NCI-H2227 (cell line): ENCODE measurements at regions not wholly inside any gene's neighbourhood (a gene's known extent, or its start where the extent isn't known, plus 50 kb on each side); places are given as distances from the start of the nearest gene placed in this dataset.

Source experiments
- DNase-seq: peaks from one replicate; lab custom pipeline; 2025; ENCODE audit not compliant: unreplicated experiment; lab: John Stamatoyannopoulos, UW

GRCh38 chr10:118835682-118836326 is 81.0 kb upstream of the CACUL1 start:
- DNase-seq = no peak

GRCh38 chr10:118838364-118838763 is 83.6 kb upstream of the CACUL1 start:
- DNase-seq = no peak

GRCh38 chr10:118839348-118839747 is 84.6 kb upstream of the CACUL1 start:
- no peak for DNase-seq

- DNase-seq = no peak
Observed at GRCh38 chr10:118840071-118840775, 85.5 kb upstream of the CACUL1 start.

GRCh38 chr10:118840776-118841468 is 86.2 kb upstream of the CACUL1 start:
- no peak for DNase-seq

- DNase-seq = no peak
Observed at GRCh38 chr10:118841881-118842605, 87.3 kb upstream of the CACUL1 start.

GRCh38 chr10:118842843-118843624 is 88.3 kb upstream of the CACUL1 start:
- no peak for DNase-seq

GRCh38 chr10:118843647-118844265 is 89.0 kb upstream of the CACUL1 start:
- DNase-seq = no peak

GRCh38 chr10:118844731-118845521 is 90.2 kb upstream of the CACUL1 start:
- no peak for DNase-seq

- no peak for DNase-seq
Observed at GRCh38 chr10:118845776-118846175, 91.0 kb upstream of the CACUL1 start.

- DNase-seq = peak; percentile 52
Observed at GRCh38 chr10:118850418-118851061, 95.8 kb upstream of the CACUL1 start.

- no peak for DNase-seq
Observed at GRCh38 chr10:118851062-118852035, 96.6 kb upstream of the CACUL1 start.

- no peak for DNase-seq
Observed at GRCh38 chr10:118853916-118854315, 99.1 kb upstream of the CACUL1 start.

- no peak for DNase-seq
Observed at GRCh38 chr10:118856106-118856505, 101.3 kb upstream of the CACUL1 start.

GRCh38 chr10:118865998-118866693 is 111.4 kb upstream of the CACUL1 start:
- DNase-seq = no peak

GRCh38 chr10:118867768-118868167 is 113.0 kb upstream of the CACUL1 start:
- DNase-seq = no peak

GRCh38 chr10:118868589-118868988 is 113.8 kb upstream of the CACUL1 start:
- DNase-seq = no peak
